Epithelial cell of proximal tubule (primary cell): ENCODE measurements at regions not wholly inside any gene's neighbourhood (a gene's known extent, or its start where the extent isn't known, plus 50 kb on each side); places are given as distances from the start of the nearest gene placed in this dataset.

Experiments
- DNase-seq: peaks from one replicate; pipeline ENCODE4 v3.0.0-alpha.2; 2011; ENCODE audit warnings: low read depth
- H3K4me3 ChIP-seq: 2 replicates; pipeline ENCODE4 v1.5.1; 2011; ENCODE audit warnings: low read depth, mild to moderate bottlenecking, low read length
- TF ChIP-seq, protein P1 (sequence below): conservative IDR thresholded peaks from 2 replicates; pipeline ENCODE4 v1.5.1; 2012; ENCODE audit warnings: low read depth, mild to moderate bottlenecking, low read length

DNA sequence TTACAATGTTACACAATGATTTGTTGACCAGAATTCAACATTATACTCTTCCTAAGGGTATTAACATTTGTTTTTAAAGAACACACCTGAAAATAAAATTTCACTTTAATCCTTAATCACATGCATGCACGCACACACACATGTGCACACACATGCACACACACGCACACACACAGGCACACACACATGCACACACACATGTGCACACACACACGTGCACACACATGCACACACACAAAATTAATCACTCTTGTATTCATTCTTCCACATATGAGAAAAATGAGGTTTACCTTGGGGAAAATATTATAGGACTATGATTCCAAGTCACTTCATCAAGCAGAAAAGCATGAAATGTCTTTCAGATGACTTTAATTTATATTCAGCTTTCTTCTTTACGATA lies 331.8 kb upstream of the PLD5 start:
- H3K4me3 ChIP-seq, result no peak overlapping the region
- TF ChIP-seq, protein P1, sequence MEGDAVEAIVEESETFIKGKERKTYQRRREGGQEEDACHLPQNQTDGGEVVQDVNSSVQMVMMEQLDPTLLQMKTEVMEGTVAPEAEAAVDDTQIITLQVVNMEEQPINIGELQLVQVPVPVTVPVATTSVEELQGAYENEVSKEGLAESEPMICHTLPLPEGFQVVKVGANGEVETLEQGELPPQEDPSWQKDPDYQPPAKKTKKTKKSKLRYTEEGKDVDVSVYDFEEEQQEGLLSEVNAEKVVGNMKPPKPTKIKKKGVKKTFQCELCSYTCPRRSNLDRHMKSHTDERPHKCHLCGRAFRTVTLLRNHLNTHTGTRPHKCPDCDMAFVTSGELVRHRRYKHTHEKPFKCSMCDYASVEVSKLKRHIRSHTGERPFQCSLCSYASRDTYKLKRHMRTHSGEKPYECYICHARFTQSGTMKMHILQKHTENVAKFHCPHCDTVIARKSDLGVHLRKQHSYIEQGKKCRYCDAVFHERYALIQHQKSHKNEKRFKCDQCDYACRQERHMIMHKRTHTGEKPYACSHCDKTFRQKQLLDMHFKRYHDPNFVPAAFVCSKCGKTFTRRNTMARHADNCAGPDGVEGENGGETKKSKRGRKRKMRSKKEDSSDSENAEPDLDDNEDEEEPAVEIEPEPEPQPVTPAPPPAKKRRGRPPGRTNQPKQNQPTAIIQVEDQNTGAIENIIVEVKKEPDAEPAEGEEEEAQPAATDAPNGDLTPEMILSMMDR, result no peak

DNA sequence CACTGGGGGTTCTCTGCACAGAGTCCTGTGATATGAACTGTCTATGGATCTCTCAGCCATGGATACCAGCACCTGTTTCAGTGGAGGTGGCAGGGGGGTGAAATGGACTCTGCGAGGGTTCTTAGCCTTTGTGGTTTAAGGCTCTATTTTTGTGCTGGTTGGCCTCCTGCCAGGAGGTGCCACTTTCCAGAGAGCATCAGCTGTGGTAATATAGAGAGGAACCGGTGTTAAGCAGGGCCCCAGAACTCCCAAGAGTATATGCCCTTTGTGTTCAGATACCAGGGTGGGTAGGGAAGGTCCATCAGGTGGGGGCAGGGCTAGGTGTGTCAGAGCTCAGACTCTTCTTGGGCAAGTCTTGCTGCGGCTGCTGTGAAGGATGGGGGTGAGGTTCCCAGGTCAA lies 330.0 kb upstream of the PLD5 start:
- no peak for DNase-seq
- H3K4me3 ChIP-seq, result no peak overlapping the region
- TF ChIP-seq, protein P1, result no peak

More for the DNA sequence above, 331.8 kb upstream of the PLD5 start:
- DNase-seq, result no peak

DNA sequence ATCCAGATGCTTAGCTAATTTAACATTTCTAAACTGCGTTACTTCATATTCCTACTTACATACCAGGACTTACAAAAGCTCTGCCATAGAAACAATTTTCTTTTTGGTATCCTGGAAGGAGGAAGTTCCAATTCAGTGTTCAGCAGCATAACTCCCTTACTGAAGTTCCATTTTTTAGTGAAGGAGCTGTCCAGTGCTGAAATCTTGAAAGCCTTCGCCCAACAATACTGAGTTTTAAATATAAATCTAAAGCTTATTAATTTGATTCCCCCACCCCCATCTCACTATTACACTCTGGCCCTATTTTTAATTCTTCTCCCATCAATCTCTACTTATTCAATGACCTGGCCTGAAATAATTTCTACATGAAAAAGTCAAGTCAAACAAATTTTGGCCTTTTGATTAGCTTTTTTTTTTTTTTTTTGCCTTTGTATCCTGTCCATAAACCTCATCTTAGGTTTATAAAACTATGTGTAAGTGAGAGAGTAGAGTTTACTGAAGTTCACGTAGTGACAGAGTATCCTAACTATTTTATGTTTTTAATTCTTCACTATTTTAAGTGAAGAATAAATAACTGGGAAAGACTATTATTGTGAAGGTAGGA lies 323.0 kb upstream of the PLD5 start:
- DNase-seq, result no peak
- no peak overlapping the region for H3K4me3 ChIP-seq
- TF ChIP-seq, protein P1, result no peak

DNA sequence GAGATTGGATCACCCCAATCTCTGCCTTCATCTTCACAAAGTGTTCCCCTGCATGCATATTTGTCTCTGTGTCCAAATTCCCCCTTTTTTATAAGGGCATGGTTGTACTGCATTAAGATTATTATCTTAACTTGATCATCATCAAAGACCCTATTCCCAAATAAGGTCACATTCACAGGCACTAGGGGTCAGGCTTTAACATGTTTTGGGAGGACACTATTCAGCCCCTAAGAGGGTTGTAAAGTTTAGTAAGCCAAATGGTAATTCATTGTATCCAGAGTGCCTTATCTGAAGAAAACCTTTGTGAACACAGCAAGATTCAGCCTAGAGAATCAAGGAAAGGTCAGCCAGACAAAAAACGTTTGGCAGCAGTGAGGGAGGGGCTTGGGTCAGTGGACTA lies 317.6 kb upstream of the PLD5 start:
- TF ChIP-seq, protein P1, result no peak
- H3K4me3 ChIP-seq, result no peak overlapping the region
- DNase-seq, result no peak

DNA sequence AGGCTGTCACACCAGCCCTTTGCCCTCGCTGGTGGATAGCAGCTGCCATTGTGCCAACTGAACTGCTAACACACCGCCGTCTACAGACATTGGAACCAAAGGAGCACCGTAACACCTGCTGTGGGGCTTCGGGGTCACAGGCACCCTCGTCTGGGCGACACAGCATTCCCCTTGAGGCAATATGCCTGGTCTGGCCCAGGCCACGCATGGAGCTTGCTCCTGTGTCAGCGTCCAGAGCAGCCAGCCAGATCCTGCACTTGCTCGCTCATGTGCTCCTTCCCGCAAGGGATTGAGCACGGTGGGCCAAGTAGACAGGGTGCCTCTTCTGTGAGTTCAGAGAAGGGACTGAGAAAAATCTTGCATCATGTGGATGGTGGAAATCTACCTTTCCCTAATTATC lies 314.6 kb upstream of the PLD5 start:
- H3K4me3 ChIP-seq, result no peak overlapping the region
- DNase-seq, result no peak
- TF ChIP-seq, protein P1, result no peak

DNA sequence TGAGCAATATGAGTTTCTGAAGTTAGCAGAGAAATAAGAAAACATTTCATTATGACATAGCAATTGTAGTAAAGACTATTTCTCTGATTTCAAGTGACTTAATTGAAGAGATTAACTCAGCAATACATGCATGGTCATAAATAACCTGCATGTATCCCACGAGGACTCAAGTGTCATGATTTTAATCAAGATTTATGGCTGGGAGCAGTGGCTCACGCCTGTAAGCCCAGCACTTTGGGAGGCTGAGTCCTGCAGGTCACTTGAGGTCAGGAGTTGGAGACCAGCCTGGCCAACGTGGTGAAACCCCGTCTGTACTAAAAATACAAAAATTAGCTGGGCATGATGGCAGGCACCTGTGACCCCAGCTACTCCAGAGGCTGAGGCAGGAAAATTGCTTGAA lies 311.9 kb upstream of the PLD5 start:
- TF ChIP-seq, protein P1, result no peak
- DNase-seq, result no peak

DNA sequence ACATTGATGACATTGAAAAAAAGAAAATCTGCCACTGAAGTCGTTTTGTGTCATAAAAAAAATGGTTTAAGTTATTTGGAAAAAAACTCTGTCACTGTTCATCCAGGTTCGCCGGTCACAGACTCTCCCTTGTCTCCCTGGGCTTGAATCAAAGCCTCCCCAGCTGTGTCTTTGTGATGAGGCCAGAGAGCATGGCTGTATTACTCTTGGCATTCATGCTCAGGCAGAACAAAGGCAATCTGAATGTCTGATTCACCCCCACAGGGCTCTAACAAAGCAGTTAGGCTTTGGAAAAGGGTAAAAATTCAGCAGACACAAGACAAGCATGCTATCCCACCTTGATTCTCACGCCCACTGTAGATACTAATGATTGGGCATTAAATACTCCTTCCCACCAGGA lies 304.3 kb upstream of the PLD5 start:
- TF ChIP-seq, protein P1, result no peak
- DNase-seq, result no peak
- no peak overlapping the region for H3K4me3 ChIP-seq

More for the DNA sequence above, 311.9 kb upstream of the PLD5 start:
- H3K4me3 ChIP-seq, result no peak overlapping the region
